H1 (cell line): ENCODE measurements at regions not wholly inside any gene's neighbourhood (a gene's known extent, or its start where the extent isn't known, plus 50 kb on each side); places are given as distances from the start of the nearest gene placed in this dataset.

Experiments
- CEBPB ChIP-seq: IDR thresholded peaks from 2 replicates; pipeline ENCODE4 v1.6.1; 2012; ENCODE audit warnings: low read depth, low read length
- JUND ChIP-seq: IDR thresholded peaks from 2 replicates; pipeline ENCODE4 v1.6.1; 2011; ENCODE audit warnings: mild to moderate bottlenecking, improper control_type of control experiment, low read length
- KDM1A ChIP-seq: fragments of 200-600, 300-600 bp; sonication (generic); IDR thresholded peaks from 2 replicates; pipeline ENCODE4 v1.7.1; 2016; ENCODE audit warnings: mild to moderate bottlenecking, low read length, borderline replicate concordance
- PHF8 ChIP-seq: fragments of 200-600 bp; sonication (generic); conservative IDR thresholded peaks from 2 replicates; pipeline ENCODE4 v1.7.1; 2012; ENCODE audit warnings: low read depth, mild to moderate bottlenecking, inconsistent platforms, low read length, moderate library complexity
- POLR2AphosphoS5 ChIP-seq: IDR thresholded peaks from 2 replicates; pipeline ENCODE4 v1.6.1; 2011; ENCODE audit warnings: low read depth, low read length
- TF ChIP-seq, protein P1 (sequence below): fragments of 300-600 bp; sonication (generic); IDR thresholded peaks from 2 replicates; pipeline ENCODE4 v1.7.1; 2012; ENCODE audit warnings: low read length, moderate library complexity, mild to moderate bottlenecking, inconsistent platforms; ENCODE audit not compliant: insufficient replicate concordance
- TF ChIP-seq, protein P2 (sequence below): IDR thresholded peaks from 2 replicates; pipeline ENCODE4 v1.6.1; 2011; ENCODE audit warnings: low read length, improper control_type of control experiment

DNA sequence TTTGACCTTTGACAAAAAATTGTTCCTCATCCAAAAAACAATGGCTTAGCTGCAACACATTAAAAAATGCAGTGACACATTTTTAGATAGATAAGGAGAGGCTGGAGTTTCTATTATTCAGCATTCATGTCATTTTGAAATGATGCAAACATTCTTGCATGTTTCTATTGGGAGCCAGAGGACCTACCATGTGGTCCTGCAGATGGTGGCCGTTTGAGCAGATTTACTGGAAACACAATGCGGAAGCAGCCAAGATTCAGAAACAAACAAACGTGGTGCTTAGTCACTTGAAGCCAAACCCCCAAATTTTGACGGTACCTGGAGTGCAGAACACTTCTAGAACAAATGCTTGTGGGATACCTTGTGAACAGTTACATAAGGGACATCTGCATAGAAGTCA, 456.7 kb downstream of the PCDH18 start (continued):
- TF ChIP-seq, protein P1, sequence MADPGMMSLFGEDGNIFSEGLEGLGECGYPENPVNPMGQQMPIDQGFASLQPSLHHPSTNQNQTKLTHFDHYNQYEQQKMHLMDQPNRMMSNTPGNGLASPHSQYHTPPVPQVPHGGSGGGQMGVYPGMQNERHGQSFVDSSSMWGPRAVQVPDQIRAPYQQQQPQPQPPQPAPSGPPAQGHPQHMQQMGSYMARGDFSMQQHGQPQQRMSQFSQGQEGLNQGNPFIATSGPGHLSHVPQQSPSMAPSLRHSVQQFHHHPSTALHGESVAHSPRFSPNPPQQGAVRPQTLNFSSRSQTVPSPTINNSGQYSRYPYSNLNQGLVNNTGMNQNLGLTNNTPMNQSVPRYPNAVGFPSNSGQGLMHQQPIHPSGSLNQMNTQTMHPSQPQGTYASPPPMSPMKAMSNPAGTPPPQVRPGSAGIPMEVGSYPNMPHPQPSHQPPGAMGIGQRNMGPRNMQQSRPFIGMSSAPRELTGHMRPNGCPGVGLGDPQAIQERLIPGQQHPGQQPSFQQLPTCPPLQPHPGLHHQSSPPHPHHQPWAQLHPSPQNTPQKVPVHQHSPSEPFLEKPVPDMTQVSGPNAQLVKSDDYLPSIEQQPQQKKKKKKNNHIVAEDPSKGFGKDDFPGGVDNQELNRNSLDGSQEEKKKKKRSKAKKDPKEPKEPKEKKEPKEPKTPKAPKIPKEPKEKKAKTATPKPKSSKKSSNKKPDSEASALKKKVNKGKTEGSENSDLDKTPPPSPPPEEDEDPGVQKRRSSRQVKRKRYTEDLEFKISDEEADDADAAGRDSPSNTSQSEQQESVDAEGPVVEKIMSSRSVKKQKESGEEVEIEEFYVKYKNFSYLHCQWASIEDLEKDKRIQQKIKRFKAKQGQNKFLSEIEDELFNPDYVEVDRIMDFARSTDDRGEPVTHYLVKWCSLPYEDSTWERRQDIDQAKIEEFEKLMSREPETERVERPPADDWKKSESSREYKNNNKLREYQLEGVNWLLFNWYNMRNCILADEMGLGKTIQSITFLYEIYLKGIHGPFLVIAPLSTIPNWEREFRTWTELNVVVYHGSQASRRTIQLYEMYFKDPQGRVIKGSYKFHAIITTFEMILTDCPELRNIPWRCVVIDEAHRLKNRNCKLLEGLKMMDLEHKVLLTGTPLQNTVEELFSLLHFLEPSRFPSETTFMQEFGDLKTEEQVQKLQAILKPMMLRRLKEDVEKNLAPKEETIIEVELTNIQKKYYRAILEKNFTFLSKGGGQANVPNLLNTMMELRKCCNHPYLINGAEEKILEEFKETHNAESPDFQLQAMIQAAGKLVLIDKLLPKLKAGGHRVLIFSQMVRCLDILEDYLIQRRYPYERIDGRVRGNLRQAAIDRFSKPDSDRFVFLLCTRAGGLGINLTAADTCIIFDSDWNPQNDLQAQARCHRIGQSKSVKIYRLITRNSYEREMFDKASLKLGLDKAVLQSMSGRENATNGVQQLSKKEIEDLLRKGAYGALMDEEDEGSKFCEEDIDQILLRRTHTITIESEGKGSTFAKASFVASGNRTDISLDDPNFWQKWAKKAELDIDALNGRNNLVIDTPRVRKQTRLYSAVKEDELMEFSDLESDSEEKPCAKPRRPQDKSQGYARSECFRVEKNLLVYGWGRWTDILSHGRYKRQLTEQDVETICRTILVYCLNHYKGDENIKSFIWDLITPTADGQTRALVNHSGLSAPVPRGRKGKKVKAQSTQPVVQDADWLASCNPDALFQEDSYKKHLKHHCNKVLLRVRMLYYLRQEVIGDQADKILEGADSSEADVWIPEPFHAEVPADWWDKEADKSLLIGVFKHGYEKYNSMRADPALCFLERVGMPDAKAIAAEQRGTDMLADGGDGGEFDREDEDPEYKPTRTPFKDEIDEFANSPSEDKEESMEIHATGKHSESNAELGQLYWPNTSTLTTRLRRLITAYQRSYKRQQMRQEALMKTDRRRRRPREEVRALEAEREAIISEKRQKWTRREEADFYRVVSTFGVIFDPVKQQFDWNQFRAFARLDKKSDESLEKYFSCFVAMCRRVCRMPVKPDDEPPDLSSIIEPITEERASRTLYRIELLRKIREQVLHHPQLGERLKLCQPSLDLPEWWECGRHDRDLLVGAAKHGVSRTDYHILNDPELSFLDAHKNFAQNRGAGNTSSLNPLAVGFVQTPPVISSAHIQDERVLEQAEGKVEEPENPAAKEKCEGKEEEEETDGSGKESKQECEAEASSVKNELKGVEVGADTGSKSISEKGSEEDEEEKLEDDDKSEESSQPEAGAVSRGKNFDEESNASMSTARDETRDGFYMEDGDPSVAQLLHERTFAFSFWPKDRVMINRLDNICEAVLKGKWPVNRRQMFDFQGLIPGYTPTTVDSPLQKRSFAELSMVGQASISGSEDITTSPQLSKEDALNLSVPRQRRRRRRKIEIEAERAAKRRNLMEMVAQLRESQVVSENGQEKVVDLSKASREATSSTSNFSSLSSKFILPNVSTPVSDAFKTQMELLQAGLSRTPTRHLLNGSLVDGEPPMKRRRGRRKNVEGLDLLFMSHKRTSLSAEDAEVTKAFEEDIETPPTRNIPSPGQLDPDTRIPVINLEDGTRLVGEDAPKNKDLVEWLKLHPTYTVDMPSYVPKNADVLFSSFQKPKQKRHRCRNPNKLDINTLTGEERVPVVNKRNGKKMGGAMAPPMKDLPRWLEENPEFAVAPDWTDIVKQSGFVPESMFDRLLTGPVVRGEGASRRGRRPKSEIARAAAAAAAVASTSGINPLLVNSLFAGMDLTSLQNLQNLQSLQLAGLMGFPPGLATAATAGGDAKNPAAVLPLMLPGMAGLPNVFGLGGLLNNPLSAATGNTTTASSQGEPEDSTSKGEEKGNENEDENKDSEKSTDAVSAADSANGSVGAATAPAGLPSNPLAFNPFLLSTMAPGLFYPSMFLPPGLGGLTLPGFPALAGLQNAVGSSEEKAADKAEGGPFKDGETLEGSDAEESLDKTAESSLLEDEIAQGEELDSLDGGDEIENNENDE = no peak
- TF ChIP-seq, protein P2, sequence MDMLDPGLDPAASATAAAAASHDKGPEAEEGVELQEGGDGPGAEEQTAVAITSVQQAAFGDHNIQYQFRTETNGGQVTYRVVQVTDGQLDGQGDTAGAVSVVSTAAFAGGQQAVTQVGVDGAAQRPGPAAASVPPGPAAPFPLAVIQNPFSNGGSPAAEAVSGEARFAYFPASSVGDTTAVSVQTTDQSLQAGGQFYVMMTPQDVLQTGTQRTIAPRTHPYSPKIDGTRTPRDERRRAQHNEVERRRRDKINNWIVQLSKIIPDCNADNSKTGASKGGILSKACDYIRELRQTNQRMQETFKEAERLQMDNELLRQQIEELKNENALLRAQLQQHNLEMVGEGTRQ = no peak
- TF ChIP-seq JUND (no peak), POLR2AphosphoS5 (no peak), PHF8 (no peak), KDM1A (no peak), CEBPB (no peak)
